Aorta (tissue), 5 donors: ENCODE measurements at regions not wholly inside any gene's neighbourhood (a gene's known extent, or its start where the extent isn't known, plus 50 kb on each side); places are given as distances from the start of the nearest gene placed in this dataset.

Experiments
- ATAC-seq: fragments of 200-7000 bp; cut with Tn5 transposase; one replicate; pipeline ENCODE4 v1.9.1; 2022; ENCODE audit warnings: moderate library complexity; ENCODE audit not compliant: low FRiP score
- DNase-seq, 2 donors: peaks; one replicate each; pipeline ENCODE4 v3.0.0-alpha.2; 2020
- H3K27ac ChIP-seq, 2 donors: one replicate each; pipeline ENCODE4 v1.5.1; 2013; ENCODE audit warnings: low read length in 2 of 2, mild to moderate bottlenecking in 2 of 2, moderate library complexity in 2 of 2, control low read depth in 1 of 2, inconsistent platforms in 1 of 2, low read depth in 1 of 2
- H3K27me3 ChIP-seq, 2 donors: one replicate each; pipeline ENCODE4 v1.6.1; 2013; ENCODE audit warnings: control low read depth in 1 of 2, low read length in 1 of 2, mild to moderate bottlenecking in 1 of 2, moderate library complexity in 1 of 2; ENCODE audit not compliant: insufficient read depth in 2 of 2, control insufficient read depth in 1 of 2
- H3K36me3 ChIP-seq, 2 donors: one replicate each; pipeline ENCODE4 v1.6.1; 2013; ENCODE audit warnings: control low read depth in 1 of 2, low read length in 1 of 2, mild to moderate bottlenecking in 1 of 2; ENCODE audit not compliant: insufficient read depth in 2 of 2, control insufficient read depth in 1 of 2
- H3K4me1 ChIP-seq, 2 donors: one replicate each; pipeline ENCODE4 v1.6.1; 2013; ENCODE audit warnings: low read length in 2 of 2, control low read depth in 1 of 2, mild to moderate bottlenecking in 1 of 2, moderate library complexity in 1 of 2; ENCODE audit not compliant: insufficient read depth in 2 of 2, control insufficient read depth in 1 of 2
- H3K4me3 ChIP-seq, 2 donors: one replicate each; pipeline ENCODE4 v1.5.1; 2013; ENCODE audit warnings: low read length in 2 of 2, control low read depth in 1 of 2, mild to moderate bottlenecking in 1 of 2
- H3K9me3 ChIP-seq: one replicate; pipeline ENCODE4 v1.6.1; 2013; ENCODE audit warnings: mild to moderate bottlenecking, low read length; ENCODE audit not compliant: control insufficient read depth
- WGBS, 2 donors: extraction: QIAGEN DNeasy Blood & Tissue Kit; methylation state at CpG; one replicate each; pipeline ENCODE4 v1.1.7; 2013; 5-methylcytosine and 5-hydroxymethylcytosine counted together
- intact Hi-C, 2 donors: fragments of 100-400 bp; cut with DNase I; formaldehyde crosslinking; loops; one replicate each; pipeline versions ENCODE4 v1.14.2 to v1.15.0; 2022
- donor health status: healthy with polysubstance abuse.
- donor health status: Bipolar disorder and iron deficiency.
- donor health status: DM: no; HTN: no; CAD: no.
- donor health status: DM: no; HTN: no; CAD: no.
- donor health status: DM: yes; HTN: yes; CAD: no.

- no peak for ATAC-seq
- H3K27ac ChIP-seq = no peak overlapping the region
- no peak overlapping the region for H3K4me3 ChIP-seq
- H3K9me3 ChIP-seq = no peaks in the 10 kb centered on the region
- intact Hi-C loops = no loop called here
- 92 to 96% methylated on average over 2 of the region's 2 CpGs for WGBS, 2 donors
- H3K27me3 ChIP-seq = no peaks in the 10 kb centered on the region
- H3K4me1 ChIP-seq = no peaks in the 10 kb centered on the region
- DNase-seq = no peak
- H3K36me3 ChIP-seq = no peaks in the 10 kb centered on the region
Observed at GRCh38 chr3:41018855-41019254, 180.4 kb upstream of the CTNNB1 start.

GRCh38 chr3:41024031-41024836 is 175.1 kb upstream of the CTNNB1 start:
- Histone ChIP-seq H3K36me3 (no peaks in the 10 kb centered on the region), H3K9me3 (no peaks in the 10 kb centered on the region), H3K4me1 (no peaks in the 10 kb centered on the region), H3K4me3 (no peak overlapping the region), H3K27me3 (no peaks in the 10 kb centered on the region), H3K27ac (no peak overlapping the region)
- 67% methylated on average over 5 of the region's 5 CpGs for WGBS, 2 donors
- no peak for ATAC-seq
- DNase-seq = no peak
- intact Hi-C loops = no loop called here

GRCh38 chr3:41026394-41027177 is 172.7 kb upstream of the CTNNB1 start:
- H3K9me3 ChIP-seq = no peaks in the 10 kb centered on the region
- no peaks in the 10 kb centered on the region for H3K27me3 ChIP-seq
- H3K36me3 ChIP-seq = no peaks in the 10 kb centered on the region
- peak in 1 of 2 donors; percentile 67 for DNase-seq
- peak; percentile 72 for ATAC-seq
- WGBS, 2 donors = 21 to 22% methylated on average over 3 of the region's 3 CpGs
- no peak overlapping the region for H3K4me3 ChIP-seq
- intact Hi-C loops = no loop called here
- H3K27ac ChIP-seq = no peak overlapping the region
- H3K4me1 ChIP-seq = no peaks in the 10 kb centered on the region

GRCh38 chr3:41029356-41029755 is 169.9 kb upstream of the CTNNB1 start:
- intact Hi-C loops = no loop called here
- no peaks in the 10 kb centered on the region for H3K9me3 ChIP-seq
- H3K4me1 ChIP-seq = no peaks in the 10 kb centered on the region
- H3K4me3 ChIP-seq = no peak overlapping the region
- no peaks in the 10 kb centered on the region for H3K36me3 ChIP-seq
- H3K27me3 ChIP-seq = no peaks in the 10 kb centered on the region
- 75 to 76% methylated on average over 3 of the region's 3 CpGs for WGBS, 2 donors
- no peak overlapping the region for H3K27ac ChIP-seq
- DNase-seq (no peak), ATAC-seq (no peak)

DNA sequence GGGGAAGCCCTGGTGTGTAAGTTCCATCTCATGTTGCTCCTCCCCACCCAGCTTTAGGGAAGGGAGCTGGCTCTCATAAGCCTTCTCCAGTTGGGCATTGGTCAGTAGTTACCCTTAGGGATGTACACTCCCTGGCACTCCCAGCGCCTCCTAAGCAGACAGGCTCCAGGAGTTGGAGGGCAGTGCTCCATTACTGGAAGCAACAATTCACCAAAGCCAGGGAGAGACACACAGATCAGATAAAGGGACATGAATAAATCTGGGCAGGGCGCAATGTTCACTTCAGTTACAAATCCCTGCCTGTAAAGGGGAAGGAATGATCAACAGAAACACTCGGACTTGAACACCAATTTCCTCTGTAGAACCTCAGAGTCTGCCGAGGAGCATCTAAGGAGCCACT is 169.1 kb upstream of the CTNNB1 start:
- DNase-seq (no peak), ATAC-seq (no peak)
- WGBS, 2 donors = 75 to 77% methylated on average over 4 of the region's 4 CpGs
- Histone ChIP-seq H3K9me3 (no peaks in the 10 kb centered on the region), H3K4me1 (no peaks in the 10 kb centered on the region), H3K27ac (no peak overlapping the region), H3K4me3 (no peak overlapping the region), H3K36me3 (no peaks in the 10 kb centered on the region), H3K27me3 (no peaks in the 10 kb centered on the region)
- intact Hi-C loops = loop anchor here in 1 of 2 donors (10.0 kb wide), 1 partner anchor 445 kb away; no protein-coding TSS in a partner anchor

DNA sequence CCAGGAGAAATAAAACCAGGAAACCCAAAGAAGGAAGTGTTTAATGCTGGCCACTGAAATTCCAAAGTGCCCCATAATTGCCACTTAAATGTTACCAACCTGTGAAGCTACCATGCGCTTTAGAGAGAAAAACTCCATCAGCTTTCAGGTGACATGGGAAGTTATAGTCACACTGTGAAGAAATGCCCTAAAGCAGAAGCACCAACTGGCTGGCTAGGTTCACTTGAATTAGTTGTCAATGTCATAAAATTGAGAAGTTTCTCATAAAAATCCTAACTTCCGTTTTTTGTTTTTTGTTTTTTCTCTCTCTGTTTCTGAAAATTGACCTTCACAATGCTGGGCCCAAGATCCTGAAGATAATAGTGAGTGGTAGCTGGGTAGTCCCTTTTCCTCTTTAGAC is 167.9 kb upstream of the CTNNB1 start:
- H3K36me3 ChIP-seq = no peaks in the 10 kb centered on the region
- H3K27ac ChIP-seq = no peak overlapping the region
- H3K4me1 ChIP-seq = no peaks in the 10 kb centered on the region
- H3K27me3 ChIP-seq = no peaks in the 10 kb centered on the region
- intact Hi-C loops = loop anchor here in 1 of 2 donors (10.0 kb wide), 1 partner anchor 447 kb away; no protein-coding TSS in a partner anchor
- WGBS, 2 donors = 85 to 92% methylated on average over 2 of the region's 2 CpGs
- DNase-seq = no peak
- no peaks in the 10 kb centered on the region for H3K9me3 ChIP-seq
- ATAC-seq = no peak
- H3K4me3 ChIP-seq = no peak overlapping the region

GRCh38 chr3:41033956-41034519 is 165.3 kb upstream of the CTNNB1 start:
- no peaks in the 10 kb centered on the region for H3K36me3 ChIP-seq
- H3K27me3 ChIP-seq = peaks cover 0 to 2% of the 10 kb centered on the region in 2 donors
- no peaks in the 10 kb centered on the region for H3K4me1 ChIP-seq
- no peak overlapping the region for H3K4me3 ChIP-seq
- 79 to 91% methylated on average over 3 of the region's 3 CpGs for WGBS, 2 donors
- H3K9me3 ChIP-seq = no peaks in the 10 kb centered on the region
- H3K27ac ChIP-seq = no peak overlapping the region
- intact Hi-C loops = loop anchor here in 1 of 2 donors (10.0 kb wide), 1 partner anchor 449 kb away; no protein-coding TSS in a partner anchor
- ATAC-seq (no peak), DNase-seq (no peak)

- WGBS, 2 donors = 39 to 54% methylated on average over 2 of the region's 2 CpGs
- peaks cover 0 to 3% of the 10 kb centered on the region in 2 donors for H3K27me3 ChIP-seq
- H3K9me3 ChIP-seq = no peaks in the 10 kb centered on the region
- no peak for DNase-seq
- no peaks in the 10 kb centered on the region for H3K4me1 ChIP-seq
- no peak overlapping the region for H3K27ac ChIP-seq
- H3K4me3 ChIP-seq = no peak overlapping the region
- intact Hi-C loops = loop anchor here in 1 of 2 donors (10.0 kb wide), 1 partner anchor 451 kb away; no protein-coding TSS in a partner anchor
- ATAC-seq = no peak
- H3K36me3 ChIP-seq = no peaks in the 10 kb centered on the region
Observed at GRCh38 chr3:41035456-41036022, 163.8 kb upstream of the CTNNB1 start.
